NCI-H2196 treated with DMSO at 0.1 percent for 48 hours (cell line): ENCODE measurements at regions not wholly inside any gene's neighbourhood (a gene's known extent, or its start where the extent isn't known, plus 50 kb on each side); places are given as distances from the start of the nearest gene placed in this dataset.
"Not testable (repeated sequence)": the region's sequence is repeated elsewhere in the genome, so short reads cannot be mapped to it uniquely, and the experiment has no call there.

Experiments
- DNase-seq: peaks from one replicate; lab custom pipeline; 2025; ENCODE audit not compliant: unreplicated experiment; lab: John Stamatoyannopoulos, UW

- no peak for DNase-seq
Measured at GRCh38 chr5:118303296-118303695, 685.1 kb downstream of the DTWD2 start.

GRCh38 chr5:118302786-118303185 lies 685.6 kb downstream of the DTWD2 start:
- no peak for DNase-seq

- DNase-seq = no peak
Measured at GRCh38 chr5:118301696-118302095, 686.7 kb downstream of the DTWD2 start.

GRCh38 chr5:118295045-118295444 lies 693.3 kb downstream of the DTWD2 start:
- DNase-seq = no peak

GRCh38 chr5:118293378-118293777 lies 695.0 kb downstream of the DTWD2 start:
- DNase-seq = no peak

- no peak for DNase-seq
Measured at GRCh38 chr5:118290204-118290603, 698.1 kb downstream of the DTWD2 start.

GRCh38 chr5:118284230-118284629 lies 704.1 kb downstream of the DTWD2 start:
- not testable (repeated sequence) for DNase-seq

GRCh38 chr5:118282480-118283038 lies 705.8 kb downstream of the DTWD2 start:
- DNase-seq = not testable (repeated sequence)

- no peak for DNase-seq
Measured at GRCh38 chr5:118279540-118280294, 708.6 kb downstream of the DTWD2 start.

GRCh38 chr5:118270526-118270925 lies 717.8 kb downstream of the DTWD2 start:
- DNase-seq = no peak

GRCh38 chr5:118258223-118258622 lies 730.1 kb downstream of the DTWD2 start:
- DNase-seq = no peak

GRCh38 chr5:118257066-118257465 lies 731.3 kb downstream of the DTWD2 start:
- no peak for DNase-seq

GRCh38 chr5:118253225-118254061 lies 734.9 kb downstream of the DTWD2 start:
- DNase-seq = no peak

- no peak for DNase-seq
Measured at GRCh38 chr5:118249386-118249785, 739.0 kb downstream of the DTWD2 start.

GRCh38 chr5:118247458-118247857 lies 740.9 kb downstream of the DTWD2 start:
- DNase-seq = no peak

GRCh38 chr5:118243613-118244012 lies 744.7 kb downstream of the DTWD2 start:
- DNase-seq = no peak

GRCh38 chr5:118243068-118243467 lies 745.3 kb downstream of the DTWD2 start:
- DNase-seq = no peak

GRCh38 chr5:118236108-118236849 lies 752.1 kb downstream of the DTWD2 start:
- no peak for DNase-seq

GRCh38 chr5:118233606-118234005 lies 754.7 kb downstream of the DTWD2 start:
- no peak for DNase-seq

- no peak for DNase-seq
Measured at GRCh38 chr5:118228489-118228888, 759.9 kb downstream of the DTWD2 start.

- no peak for DNase-seq
Measured at GRCh38 chr5:118224546-118224945, 763.8 kb downstream of the DTWD2 start.
